Endothelial cell of umbilical vein (primary cell): ENCODE measurements at regions not wholly inside any gene's neighbourhood (a gene's known extent, or its start where the extent isn't known, plus 50 kb on each side); places are given as distances from the start of the nearest gene placed in this dataset.

Experiments used
- BruUV-seq: library from RNA; stranded (reverse); fragments of 400-500 nt; replicated peaks from 2 replicates; lab custom pipeline; 2021; lab: Mats Ljungman, UMichigan
- CTCF ChIA-PET: fragments of 300-600, 350-600 bp; sonication (Branson Sonifier 250); formaldehyde crosslinking; loops from one replicate; lab custom pipeline; 2021; ENCODE audit warnings: antibody characterized with exemption, inconsistent platforms; lab: Charles Lee
- POLR2A ChIA-PET: fragments of 300-600, 350-600 bp; sonication (Branson Sonifier 250); formaldehyde crosslinking; loops from one replicate; lab custom pipeline; 2021; ENCODE audit warnings: antibody characterized with exemption, inconsistent platforms; lab: Charles Lee
- DNase-seq: peaks from one replicate; pipeline ENCODE4 v3.0.0-alpha.2; 2011; ENCODE audit warnings: low read depth, low spot score
- FAIRE-seq: peaks from 2 replicates; lab custom pipeline; 2011; peaks lifted over from hg19 to GRCh38; lab: Jason Lieb, UNC
- H2AFZ ChIP-seq: 2 replicates; pipeline ENCODE4 v1.6.0; 2012; ENCODE audit warnings: low read depth, low read length, control low read depth, inconsistent platforms
- H3K27ac ChIP-seq: 2 replicates; pipeline ENCODE4 v1.5.1; 2011; ENCODE audit warnings: low read depth, mild to moderate bottlenecking, control low read depth, low read length, moderate library complexity; ENCODE audit not compliant: insufficient read depth
- H3K27me3 ChIP-seq, 2 experiments: 2 replicates each; pipeline versions ENCODE4 v1.6.0 to v1.6.1; 2011; ENCODE audit warnings: low read length in 2 of 2, mixed read lengths in 1 of 2; ENCODE audit not compliant: control insufficient read depth in 2 of 2, insufficient read depth in 2 of 2
- H3K36me3 ChIP-seq, 2 experiments: 2 replicates in 1 of 2; 3 replicates in 1 of 2; pipeline ENCODE4 v1.5.1; 2011; ENCODE audit warnings: low read length in 2 of 2, mild to moderate bottlenecking in 1 of 2, moderate library complexity in 1 of 2; ENCODE audit not compliant: control insufficient read depth in 2 of 2, insufficient read depth in 2 of 2; ENCODE audit errors: extremely low read depth in 1 of 2
- H3K4me1 ChIP-seq: 3 replicates; pipeline ENCODE4 v1.5.1; 2011; ENCODE audit warnings: mild to moderate bottlenecking, low read length; ENCODE audit not compliant: control insufficient read depth, insufficient read depth; ENCODE audit errors: extremely low read depth
- H3K4me2 ChIP-seq: 2 replicates; pipeline ENCODE4 v1.6.1; 2011; ENCODE audit warnings: low read length, control low read depth, mixed read lengths; ENCODE audit not compliant: insufficient read depth
- H3K4me3 ChIP-seq, 3 experiments: fragments of 200-600 bp in 1 of 3; sonication (generic), shearing (Covaris generic) in 1 of 3; replicated peaks in 1 of 3; 2 replicates each; pipeline ENCODE4 v1.5.1; 2011 to 2016; ENCODE audit warnings: control low read depth in 3 of 3, low read length in 3 of 3, mild to moderate bottlenecking in 2 of 3, inconsistent platforms in 1 of 3, low read depth in 1 of 3, moderate library complexity in 1 of 3; ENCODE audit not compliant: insufficient read depth in 1 of 3
- H3K79me2 ChIP-seq: 2 replicates; pipeline ENCODE4 v1.6.0; 2012; ENCODE audit warnings: low read length, inconsistent platforms; ENCODE audit not compliant: control insufficient read depth, insufficient read depth
- H3K9ac ChIP-seq: replicated peaks from 2 replicates; pipeline ENCODE3; 2011; ENCODE audit warnings: low read length, control low read depth; ENCODE audit not compliant: insufficient read depth; ENCODE audit errors: extremely low read depth
- H3K9me1 ChIP-seq: replicated peaks from 3 replicates; pipeline ENCODE4 v1.6.0; 2011; ENCODE audit warnings: mild to moderate bottlenecking, low read length; ENCODE audit not compliant: control insufficient read depth, insufficient read depth; ENCODE audit errors: extremely low read depth
- H3K9me3 ChIP-seq: replicated peaks from 2 replicates; pipeline ENCODE4 v1.5.1; 2012; ENCODE audit warnings: low read length, inconsistent platforms; ENCODE audit not compliant: control insufficient read depth, insufficient read depth
- H4K20me1 ChIP-seq: replicated peaks from 2 replicates; pipeline ENCODE3; 2011; ENCODE audit warnings: mild to moderate bottlenecking, low read length; ENCODE audit not compliant: control insufficient read depth, insufficient read depth; ENCODE audit errors: extremely low read depth
- EZH2 ChIP-seq: IDR thresholded peaks from 2 replicates; pipeline ENCODE4 v1.6.1; 2012; ENCODE audit warnings: borderline replicate concordance, low read depth, mild to moderate bottlenecking, moderate library complexity, low read length, inconsistent platforms; ENCODE audit not compliant: severe bottlenecking
- FOS ChIP-seq: IDR thresholded peaks from 2 replicates; pipeline ENCODE4 v1.6.1; 2011; ENCODE audit warnings: mild to moderate bottlenecking, low read length, moderate library complexity, borderline replicate concordance; ENCODE audit not compliant: insufficient read depth
- GATA2 ChIP-seq: IDR thresholded peaks from 2 replicates; pipeline ENCODE4 v1.7.0; 2011; ENCODE audit warnings: low read depth, mild to moderate bottlenecking, moderate library complexity, mixed read lengths, low read length; ENCODE audit not compliant: insufficient read length, insufficient read depth
- JUN ChIP-seq: IDR thresholded peaks from 2 replicates; pipeline ENCODE4 v1.6.1; 2011; ENCODE audit warnings: borderline replicate concordance, low read depth; ENCODE audit not compliant: insufficient read length, insufficient read depth
- MYC ChIP-seq: IDR thresholded peaks from one replicate; pipeline ENCODE4 v1.6.1; 2011; ENCODE audit warnings: mild to moderate bottlenecking, low read depth, low read length
- POLR2A ChIP-seq: IDR thresholded peaks from 2 replicates; pipeline ENCODE4 v1.6.1; 2012; ENCODE audit warnings: low read depth, mild to moderate bottlenecking, control low read depth, low read length
- POLR2AphosphoS5 ChIP-seq: IDR thresholded peaks from 2 replicates; pipeline ENCODE4 v1.6.1; 2012; ENCODE audit warnings: low read depth, mild to moderate bottlenecking, control low read depth, low read length, moderate library complexity; ENCODE audit not compliant: insufficient read depth
- dilution Hi-C: fragments of 300-500 bp; cut with MboI; formaldehyde crosslinking; loops from one replicate; pipeline ENCODE4 v1.15.0; 2019; ENCODE audit warnings: low sequenced_read_pairs; ENCODE audit not compliant: extremely low pct_ligation_motif_present
- intact Hi-C: fragments of 100-400 bp; cut with micrococcal nuclease; formaldehyde crosslinking; loops from one replicate; pipeline ENCODE4 v1.10.0; 2022
- TF ChIP-seq, protein P1 (sequence below): IDR thresholded peaks from 2 replicates; pipeline ENCODE4 v1.6.1; 2011; ENCODE audit not compliant: insufficient read depth, insufficient read length
- TF ChIP-seq, protein P2 (sequence below), 2 donors: IDR thresholded peaks; 1 replicate in 1 of 2; 2 replicates in 1 of 2; pipeline ENCODE4 v1.5.1; 2011; ENCODE audit warnings: low read length in 2 of 2, mild to moderate bottlenecking in 2 of 2, moderate library complexity in 2 of 2, control low read depth in 1 of 2, inconsistent platforms in 1 of 2, low read depth in 1 of 2; ENCODE audit not compliant: insufficient read depth in 1 of 2; ENCODE audit errors: extremely low read depth in 1 of 2

DNA sequence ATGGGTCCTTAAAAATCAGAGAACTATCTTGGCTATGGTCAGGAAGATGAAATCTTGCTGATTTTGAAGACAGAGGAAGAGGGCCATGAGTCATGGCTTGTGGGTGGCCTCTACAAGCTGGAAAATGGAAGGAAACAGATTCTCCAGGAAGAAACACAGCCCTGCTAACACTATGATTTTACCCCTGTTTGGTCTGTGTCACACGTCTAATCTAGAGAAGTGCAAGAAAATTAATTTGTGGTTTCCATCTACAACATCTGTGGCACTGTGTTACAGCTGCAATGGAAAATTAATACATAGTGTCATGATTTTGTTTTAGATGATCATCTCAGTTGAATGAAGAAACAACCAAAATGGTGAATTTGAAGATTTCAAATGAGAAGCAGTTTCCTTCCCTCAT, 288.7 kb upstream of the NRIP1 start:
- Histone ChIP-seq H4K20me1 (no peaks in the 10 kb centered on the region), H3K4me1 (peaks cover 30% of the 10 kb centered on the region), H3K4me2 (no peak overlapping the region), H3K27me3 (no peaks in the 10 kb centered on the region), H3K9me3 (no peaks in the 10 kb centered on the region), H3K9me1 (no peaks in the 10 kb centered on the region), H3K4me3 (no peak overlapping the region), H3K79me2 (no peaks in the 10 kb centered on the region), H2AFZ (no peak overlapping the region), H3K27ac (no peak overlapping the region), H3K36me3 (no peaks in the 10 kb centered on the region), H3K9ac (no peak overlapping the region)
- intact Hi-C loops = no loop called here
- DNase-seq = no peak
- CTCF ChIA-PET = no interaction called here
- no peak for FAIRE-seq
- BruUV-seq = no TSS peak
- peak; percentile 7 for TF ChIP-seq JUN
- TF ChIP-seq, protein P1, sequence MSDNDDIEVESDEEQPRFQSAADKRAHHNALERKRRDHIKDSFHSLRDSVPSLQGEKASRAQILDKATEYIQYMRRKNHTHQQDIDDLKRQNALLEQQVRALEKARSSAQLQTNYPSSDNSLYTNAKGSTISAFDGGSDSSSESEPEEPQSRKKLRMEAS = no peak
- dilution Hi-C loops = no loop called here
- POLR2A ChIA-PET = no interaction called here

DNA sequence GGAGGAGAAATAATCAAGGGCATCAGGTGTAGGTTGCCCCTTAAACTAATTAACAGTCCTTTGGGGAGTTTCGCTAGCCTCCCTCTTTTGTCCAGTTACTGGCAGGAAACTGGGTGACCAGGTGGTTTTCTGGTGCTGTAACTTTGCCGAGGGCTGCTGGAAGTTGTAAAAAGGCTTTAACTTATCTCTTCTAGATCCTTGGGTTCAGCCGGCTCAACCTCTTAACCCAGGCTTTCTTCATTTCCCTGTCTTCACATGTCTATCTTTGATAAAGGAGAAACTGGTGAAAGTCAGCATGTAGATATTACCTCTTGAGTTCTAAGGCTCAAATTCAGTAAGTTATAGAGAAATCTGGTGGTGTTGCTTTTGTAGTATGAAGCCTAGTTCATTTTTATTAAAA, 289.7 kb upstream of the NRIP1 start:
- no peaks in the 10 kb centered on the region for H4K20me1 ChIP-seq
- BruUV-seq = no TSS peak
- H2AFZ ChIP-seq = peak overlapping the region; percentile 26
- H3K4me1 ChIP-seq = peaks cover 30% of the 10 kb centered on the region
- H3K27me3 ChIP-seq = no peaks in the 10 kb centered on the region
- intact Hi-C loops = no loop called here
- H3K9ac ChIP-seq = no peak overlapping the region
- H3K9me3 ChIP-seq = no peaks in the 10 kb centered on the region
- H3K9me1 ChIP-seq = no peaks in the 10 kb centered on the region
- H3K79me2 ChIP-seq = no peaks in the 10 kb centered on the region
- no peak for DNase-seq
- ChIA-PET CTCF (no interaction called here), POLR2A (no interaction called here)
- H3K4me2 ChIP-seq = peak overlapping the region; percentile 63
- H3K27ac ChIP-seq = peak overlapping the region; percentile 17
- H3K36me3 ChIP-seq = no peaks in the 10 kb centered on the region
- TF ChIP-seq, protein P1 = no peak
- TF ChIP-seq POLR2A (no peak), FOS (no peak), JUN (no peak), MYC (no peak), GATA2 (no peak), POLR2AphosphoS5 (no peak), EZH2 (no peak)
- TF ChIP-seq, protein P2, sequence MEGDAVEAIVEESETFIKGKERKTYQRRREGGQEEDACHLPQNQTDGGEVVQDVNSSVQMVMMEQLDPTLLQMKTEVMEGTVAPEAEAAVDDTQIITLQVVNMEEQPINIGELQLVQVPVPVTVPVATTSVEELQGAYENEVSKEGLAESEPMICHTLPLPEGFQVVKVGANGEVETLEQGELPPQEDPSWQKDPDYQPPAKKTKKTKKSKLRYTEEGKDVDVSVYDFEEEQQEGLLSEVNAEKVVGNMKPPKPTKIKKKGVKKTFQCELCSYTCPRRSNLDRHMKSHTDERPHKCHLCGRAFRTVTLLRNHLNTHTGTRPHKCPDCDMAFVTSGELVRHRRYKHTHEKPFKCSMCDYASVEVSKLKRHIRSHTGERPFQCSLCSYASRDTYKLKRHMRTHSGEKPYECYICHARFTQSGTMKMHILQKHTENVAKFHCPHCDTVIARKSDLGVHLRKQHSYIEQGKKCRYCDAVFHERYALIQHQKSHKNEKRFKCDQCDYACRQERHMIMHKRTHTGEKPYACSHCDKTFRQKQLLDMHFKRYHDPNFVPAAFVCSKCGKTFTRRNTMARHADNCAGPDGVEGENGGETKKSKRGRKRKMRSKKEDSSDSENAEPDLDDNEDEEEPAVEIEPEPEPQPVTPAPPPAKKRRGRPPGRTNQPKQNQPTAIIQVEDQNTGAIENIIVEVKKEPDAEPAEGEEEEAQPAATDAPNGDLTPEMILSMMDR (IDR thresholded peaks at IDR 0.05; ENCODE audit: extremely low read depth in 1 of 2, insufficient read depth in 1 of 2, low read depth in 1 of 2, low read length in 2 of 2) = no peak
- no peak for FAIRE-seq
- no peak overlapping the region for H3K4me3 ChIP-seq
- dilution Hi-C loops = no loop called here
